ENCODE measurements at regions not wholly inside any gene's neighbourhood (a gene's known extent, or its start where the extent isn't known, plus 50 kb on each side); places are given as distances from the start of the nearest gene placed in this dataset.

DNA sequence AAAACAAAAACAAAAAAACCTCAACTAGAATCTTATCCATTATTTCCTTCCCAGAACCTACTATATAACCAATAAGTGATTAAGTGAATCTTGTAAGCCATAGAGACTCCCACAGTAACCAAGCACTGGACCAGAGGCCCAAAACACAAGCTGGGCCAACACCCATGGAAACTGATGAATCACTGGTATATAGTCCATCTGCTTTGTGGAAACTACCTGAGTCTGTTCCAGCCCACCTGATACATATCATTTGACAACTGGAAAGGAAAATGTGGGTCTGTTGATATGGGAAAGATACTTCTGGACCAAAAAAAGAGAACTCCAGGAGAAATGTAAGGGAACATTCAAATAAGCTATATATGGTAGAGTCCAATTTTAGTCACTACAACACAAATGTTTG lies 252.8 kb downstream of the MREG start:
- no peak for DNase-seq (ENCODE audit: insufficient read length, low spot score, missing footprints)
- H3K9me3 ChIP-seq (ENCODE audit: low read depth, low read length) = no peaks in the 10 kb centered on the region
- H3K79me2 ChIP-seq (ENCODE audit: insufficient read depth, low read length) = no peaks in the 10 kb centered on the region
- no peak for TF ChIP-seq CTCF (IDR thresholded peaks at IDR 0.05; ENCODE audit: extremely low read depth, low read depth, low read length)
- H3K4me1 ChIP-seq (ENCODE audit: insufficient read depth, low read length) = peaks cover 42% of the 10 kb centered on the region
- peak overlapping the region; percentile 80 for H3K27ac ChIP-seq (ENCODE audit: low read depth, low read length)
- H3K27me3 ChIP-seq (ENCODE audit: insufficient read depth, low read length) = no peaks in the 10 kb centered on the region
- H3K4me3 ChIP-seq (ENCODE audit: insufficient read depth, low read length) = no peak overlapping the region
- no peak overlapping the region for H2AFZ ChIP-seq (ENCODE audit: low read length)
- no peaks in the 10 kb centered on the region for H4K20me1 ChIP-seq (ENCODE audit: insufficient read depth, low read length)
- no peaks in the 10 kb centered on the region for H3K36me3 ChIP-seq (ENCODE audit: insufficient read depth, low read length)
- H3K4me2 ChIP-seq (ENCODE audit: insufficient read depth, low read length) = no peak overlapping the region

DNA sequence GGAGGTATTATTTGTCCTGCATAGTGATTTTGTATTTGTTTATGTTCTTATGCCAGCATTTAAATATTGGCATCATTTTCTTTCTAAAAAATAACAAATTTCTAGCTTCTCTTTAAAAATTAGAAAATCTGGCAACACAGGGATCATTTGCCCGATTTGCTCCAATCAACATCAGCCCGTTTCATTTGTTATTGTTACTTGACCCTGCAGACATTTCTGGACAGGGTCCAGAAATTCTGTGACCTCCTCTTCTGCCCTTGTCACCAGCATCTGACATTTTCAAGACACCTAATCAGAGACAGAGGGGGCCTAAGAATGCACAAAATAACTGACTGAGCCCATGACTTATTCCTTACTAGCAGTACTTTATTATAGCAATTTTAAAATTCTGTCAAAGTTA lies 253.3 kb downstream of the MREG start:
- H3K27ac ChIP-seq (ENCODE audit: low read depth, low read length) = peak overlapping the region; percentile 80
- H3K4me1 ChIP-seq (ENCODE audit: insufficient read depth, low read length) = peaks cover 42% of the 10 kb centered on the region
- no peaks in the 10 kb centered on the region for H3K27me3 ChIP-seq (ENCODE audit: insufficient read depth, low read length)
- H2AFZ ChIP-seq (ENCODE audit: low read length) = no peak overlapping the region
- peak overlapping the region; percentile 0 for H3K4me2 ChIP-seq (ENCODE audit: insufficient read depth, low read length)
- H3K36me3 ChIP-seq (ENCODE audit: insufficient read depth, low read length) = no peaks in the 10 kb centered on the region
- TF ChIP-seq CTCF (IDR thresholded peaks at IDR 0.05; ENCODE audit: extremely low read depth, low read depth, low read length) = no peak
- no peaks in the 10 kb centered on the region for H3K9me3 ChIP-seq (ENCODE audit: low read depth, low read length)
- H4K20me1 ChIP-seq (ENCODE audit: insufficient read depth, low read length) = no peaks in the 10 kb centered on the region
- no peaks in the 10 kb centered on the region for H3K79me2 ChIP-seq (ENCODE audit: insufficient read depth, low read length)
- DNase-seq (ENCODE audit: insufficient read length, low spot score, missing footprints) = no peak
- no peak overlapping the region for H3K4me3 ChIP-seq (ENCODE audit: insufficient read depth, low read length)

GRCh38 chr2:215758691-215759090 lies 254.7 kb downstream of the MREG start:
- Histone ChIP-seq H3K4me1 (ENCODE audit: insufficient read depth, low read length) (peaks cover 32% of the 10 kb centered on the region), H3K27ac (ENCODE audit: low read depth, low read length) (peak overlapping the region; percentile 80), H4K20me1 (ENCODE audit: insufficient read depth, low read length) (no peaks in the 10 kb centered on the region), H3K4me3 (ENCODE audit: insufficient read depth, low read length) (peak overlapping the region; percentile 26), H3K36me3 (ENCODE audit: insufficient read depth, low read length) (no peaks in the 10 kb centered on the region), H2AFZ (ENCODE audit: low read length) (no peak overlapping the region), H3K79me2 (ENCODE audit: insufficient read depth, low read length) (no peaks in the 10 kb centered on the region), H3K9me3 (ENCODE audit: low read depth, low read length) (no peaks in the 10 kb centered on the region), H3K4me2 (ENCODE audit: insufficient read depth, low read length) (peak overlapping the region; percentile 55), H3K27me3 (ENCODE audit: insufficient read depth, low read length) (no peaks in the 10 kb centered on the region)
- no peak for DNase-seq (ENCODE audit: insufficient read length, low spot score, missing footprints)
- no peak for TF ChIP-seq CTCF (IDR thresholded peaks at IDR 0.05; ENCODE audit: extremely low read depth, low read depth, low read length)

- Histone ChIP-seq H3K4me1 (ENCODE audit: insufficient read depth, low read length) (peaks cover 41% of the 10 kb centered on the region), H3K4me3 (ENCODE audit: insufficient read depth, low read length) (no peak overlapping the region), H3K36me3 (ENCODE audit: insufficient read depth, low read length) (no peaks in the 10 kb centered on the region), H3K9me3 (ENCODE audit: low read depth, low read length) (no peaks in the 10 kb centered on the region), H3K27ac (ENCODE audit: low read depth, low read length) (peak overlapping the region; percentile 19), H4K20me1 (ENCODE audit: insufficient read depth, low read length) (no peaks in the 10 kb centered on the region), H3K27me3 (ENCODE audit: insufficient read depth, low read length) (no peaks in the 10 kb centered on the region), H2AFZ (ENCODE audit: low read length) (no peak overlapping the region), H3K79me2 (ENCODE audit: insufficient read depth, low read length) (no peaks in the 10 kb centered on the region), H3K4me2 (ENCODE audit: insufficient read depth, low read length) (no peak overlapping the region)
- no peak for TF ChIP-seq CTCF (IDR thresholded peaks at IDR 0.05; ENCODE audit: extremely low read depth, low read depth, low read length)
- DNase-seq (ENCODE audit: insufficient read length, low spot score, missing footprints) = no peak
Measured at GRCh38 chr2:215756346-215756730, 257.0 kb downstream of the MREG start.

Data from osteoblast (primary cell).